ENCODE measurements at regions not wholly inside any gene's neighbourhood (a gene's known extent, or its start where the extent isn't known, plus 50 kb on each side); places are given as distances from the start of the nearest gene placed in this dataset.

GRCh38 chr2:234204480-234204879 is 154.0 kb downstream of the SPP2 start:
- Histone ChIP-seq H4K20me1 (ENCODE audit: insufficient read depth) (no peaks in the 10 kb centered on the region), H2AFZ (ENCODE audit: low read depth, low read length) (no peak overlapping the region), H3K79me2 (replicated peaks; ENCODE audit: insufficient read depth, low read length) (no peaks in the 10 kb centered on the region), H3K9ac (ENCODE audit: low read length) (no peak overlapping the region), H3F3A (ENCODE audit: insufficient read depth, low read length, poor library complexity, severe bottlenecking) (no peaks in the 10 kb centered on the region), H3K4me2 (ENCODE audit: low read length) (no peak overlapping the region), H3K27me3 (ENCODE audit: insufficient read depth, low read depth, low read length) (no peaks in the 10 kb centered on the region), H3K9me3 (ENCODE audit: low read length) (no peaks in the 10 kb centered on the region), H3K4me3 (ENCODE audit: low read length) (no peak overlapping the region), H3K36me3 (ENCODE audit: insufficient read depth, low read length) (no peaks in the 10 kb centered on the region), H3K27ac (ENCODE audit: low read length) (no peak overlapping the region), H3K9me2 (ENCODE audit: insufficient read depth, low read length) (no peaks in the 10 kb centered on the region)
- no peak for TF ChIP-seq RAD21 (conservative IDR thresholded peaks at IDR 0.05)
- TF ChIP-seq TAF1 (IDR thresholded peaks at IDR 0.05; ENCODE audit: low read depth), result no peak
- TF ChIP-seq EZH2 (IDR thresholded peaks at IDR 0.05; ENCODE audit: borderline replicate concordance, insufficient read depth, low read length, poor library complexity, severe bottlenecking), result no peak
- TF ChIP-seq SMC3 (conservative IDR thresholded peaks at IDR 0.05; ENCODE audit: poor library complexity), result no peak
- no peak for TF ChIP-seq EP300 (conservative IDR thresholded peaks at IDR 0.05; ENCODE audit: poor library complexity, severe bottlenecking)
- TF ChIP-seq CTCF (IDR thresholded peaks at IDR 0.05; ENCODE audit: poor library complexity, severe bottlenecking), result no peak
- no peak for TF ChIP-seq POLR2AphosphoS5 (IDR thresholded peaks at IDR 0.05)

DNA sequence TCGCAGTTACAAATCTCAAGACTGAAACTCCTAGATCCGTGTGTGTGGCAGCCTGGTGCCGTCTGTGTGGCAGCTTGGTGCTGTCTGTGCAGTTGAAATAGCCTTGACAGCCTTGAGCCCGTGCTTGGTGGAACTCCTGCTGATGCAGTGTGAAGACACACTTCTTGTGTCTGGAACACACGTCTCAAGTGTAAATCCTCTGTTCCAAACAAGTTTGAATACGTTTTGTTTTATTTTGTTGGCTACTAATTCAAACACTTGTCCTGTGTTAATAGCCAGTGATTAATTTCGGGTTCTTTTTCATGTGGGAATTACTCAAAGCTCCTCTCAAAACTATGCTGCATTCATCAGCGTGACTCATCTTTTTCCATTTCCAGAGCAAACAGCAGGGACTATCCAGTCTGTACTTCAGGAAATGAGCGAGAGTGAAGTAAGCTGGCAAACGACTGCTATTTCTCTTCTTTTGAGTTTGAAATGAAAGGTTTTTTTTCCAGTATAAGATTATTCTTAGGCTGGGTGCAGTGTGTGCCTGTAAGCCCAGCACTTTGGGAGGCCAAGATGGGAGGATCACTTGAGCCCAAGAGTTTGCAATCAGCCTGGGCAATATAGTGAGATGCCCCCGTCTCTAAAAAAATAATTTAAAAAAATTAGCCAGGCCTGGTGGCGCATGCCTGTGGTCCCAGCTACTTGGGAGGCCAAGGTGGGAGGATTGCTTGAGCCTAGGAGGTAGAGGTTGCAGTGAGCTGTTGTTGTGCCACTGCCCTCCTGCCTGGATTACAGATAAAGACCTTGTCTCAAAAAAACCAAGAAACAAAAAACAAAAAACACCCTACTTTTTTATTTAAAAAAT is 152.9 kb downstream of the SPP2 start:
- no peaks in the 10 kb centered on the region for H3K27me3 ChIP-seq (ENCODE audit: insufficient read depth, low read depth, low read length)
- H3K79me2 ChIP-seq (replicated peaks; ENCODE audit: insufficient read depth, low read length), result no peaks in the 10 kb centered on the region
- no peak overlapping the region for H3K27ac ChIP-seq (ENCODE audit: low read length)
- H3K4me2 ChIP-seq (ENCODE audit: low read length), result no peak overlapping the region
- TF ChIP-seq, protein P1, sequence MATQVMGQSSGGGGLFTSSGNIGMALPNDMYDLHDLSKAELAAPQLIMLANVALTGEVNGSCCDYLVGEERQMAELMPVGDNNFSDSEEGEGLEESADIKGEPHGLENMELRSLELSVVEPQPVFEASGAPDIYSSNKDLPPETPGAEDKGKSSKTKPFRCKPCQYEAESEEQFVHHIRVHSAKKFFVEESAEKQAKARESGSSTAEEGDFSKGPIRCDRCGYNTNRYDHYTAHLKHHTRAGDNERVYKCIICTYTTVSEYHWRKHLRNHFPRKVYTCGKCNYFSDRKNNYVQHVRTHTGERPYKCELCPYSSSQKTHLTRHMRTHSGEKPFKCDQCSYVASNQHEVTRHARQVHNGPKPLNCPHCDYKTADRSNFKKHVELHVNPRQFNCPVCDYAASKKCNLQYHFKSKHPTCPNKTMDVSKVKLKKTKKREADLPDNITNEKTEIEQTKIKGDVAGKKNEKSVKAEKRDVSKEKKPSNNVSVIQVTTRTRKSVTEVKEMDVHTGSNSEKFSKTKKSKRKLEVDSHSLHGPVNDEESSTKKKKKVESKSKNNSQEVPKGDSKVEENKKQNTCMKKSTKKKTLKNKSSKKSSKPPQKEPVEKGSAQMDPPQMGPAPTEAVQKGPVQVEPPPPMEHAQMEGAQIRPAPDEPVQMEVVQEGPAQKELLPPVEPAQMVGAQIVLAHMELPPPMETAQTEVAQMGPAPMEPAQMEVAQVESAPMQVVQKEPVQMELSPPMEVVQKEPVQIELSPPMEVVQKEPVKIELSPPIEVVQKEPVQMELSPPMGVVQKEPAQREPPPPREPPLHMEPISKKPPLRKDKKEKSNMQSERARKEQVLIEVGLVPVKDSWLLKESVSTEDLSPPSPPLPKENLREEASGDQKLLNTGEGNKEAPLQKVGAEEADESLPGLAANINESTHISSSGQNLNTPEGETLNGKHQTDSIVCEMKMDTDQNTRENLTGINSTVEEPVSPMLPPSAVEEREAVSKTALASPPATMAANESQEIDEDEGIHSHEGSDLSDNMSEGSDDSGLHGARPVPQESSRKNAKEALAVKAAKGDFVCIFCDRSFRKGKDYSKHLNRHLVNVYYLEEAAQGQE (IDR thresholded peaks at IDR 0.05; ENCODE audit: borderline replicate concordance), result no peak
- no peak for TF ChIP-seq CTCF (IDR thresholded peaks at IDR 0.05; ENCODE audit: poor library complexity, severe bottlenecking)
- no peak overlapping the region for H3K4me3 ChIP-seq (ENCODE audit: low read length)
- H3F3A ChIP-seq (ENCODE audit: insufficient read depth, low read length, poor library complexity, severe bottlenecking), result no peaks in the 10 kb centered on the region
- no peaks in the 10 kb centered on the region for H3K9me2 ChIP-seq (ENCODE audit: insufficient read depth, low read length)
- no peaks in the 10 kb centered on the region for H4K20me1 ChIP-seq (ENCODE audit: insufficient read depth)
- H3K36me3 ChIP-seq (ENCODE audit: insufficient read depth, low read length), result no peaks in the 10 kb centered on the region
- H3K9ac ChIP-seq (ENCODE audit: low read length), result no peak overlapping the region
- no peaks in the 10 kb centered on the region for H3K9me3 ChIP-seq (ENCODE audit: low read length)
- H2AFZ ChIP-seq (ENCODE audit: low read depth, low read length), result no peak overlapping the region
